RCC 7860 (cell line): ENCODE measurements at regions not wholly inside any gene's neighbourhood (a gene's known extent, or its start where the extent isn't known, plus 50 kb on each side); places are given as distances from the start of the nearest gene placed in this dataset.
A peak's percentile ranks its signal among the peaks of the same experiment; 100 is the strongest.

Source experiments
- DNase-seq: peaks from one replicate; pipeline ENCODE4 v3.0.0-alpha.2; 2015; ENCODE audit warnings: low spot score
- FAIRE-seq: peaks from 2 replicates; lab custom pipeline; 2012; peaks lifted over from hg19 to GRCh38; lab: Jason Lieb, UNC

DNA sequence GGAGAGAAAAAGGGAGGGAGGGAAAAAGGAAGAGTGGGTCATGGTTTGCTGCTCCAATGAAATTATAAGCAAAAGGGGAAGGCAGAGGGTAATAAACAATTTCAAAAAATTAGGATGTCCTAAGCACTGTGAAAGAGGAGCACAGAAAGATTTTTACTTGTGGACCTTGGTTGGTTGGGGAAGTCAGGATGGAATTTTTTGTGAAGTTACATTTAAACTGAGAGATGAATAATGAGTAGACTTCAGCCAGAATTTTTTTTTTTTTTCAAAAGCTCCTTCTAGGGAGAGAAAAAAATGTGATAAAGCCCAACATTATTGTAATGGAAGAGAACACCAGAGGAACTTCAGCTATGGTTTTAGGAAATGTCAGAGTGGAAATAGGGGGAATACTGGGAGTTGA, 515.9 kb upstream of the PAPPA start:
- no peak for DNase-seq
- no peak for FAIRE-seq

DNA sequence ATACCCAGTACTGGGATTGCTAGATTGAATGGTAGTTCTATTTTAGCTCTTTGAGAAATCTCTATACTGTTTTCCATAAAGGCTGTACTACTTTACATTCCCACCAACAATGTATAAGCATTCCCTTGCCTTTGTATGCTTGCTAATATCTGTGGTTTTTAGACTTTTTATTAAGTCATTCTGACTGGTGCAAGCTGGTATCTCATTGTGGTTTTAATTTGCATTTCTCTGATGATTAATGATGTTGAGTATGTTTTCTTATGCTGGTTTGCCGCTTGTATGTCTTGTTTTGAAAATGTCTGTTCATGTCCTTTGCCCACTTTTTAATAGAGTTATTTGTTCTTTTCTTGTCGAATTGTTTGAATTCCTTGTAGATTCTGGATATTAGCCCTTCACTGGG, 512.7 kb upstream of the PAPPA start:
- DNase-seq (peak; percentile 49), FAIRE-seq (peak; percentile 64)

DNA sequence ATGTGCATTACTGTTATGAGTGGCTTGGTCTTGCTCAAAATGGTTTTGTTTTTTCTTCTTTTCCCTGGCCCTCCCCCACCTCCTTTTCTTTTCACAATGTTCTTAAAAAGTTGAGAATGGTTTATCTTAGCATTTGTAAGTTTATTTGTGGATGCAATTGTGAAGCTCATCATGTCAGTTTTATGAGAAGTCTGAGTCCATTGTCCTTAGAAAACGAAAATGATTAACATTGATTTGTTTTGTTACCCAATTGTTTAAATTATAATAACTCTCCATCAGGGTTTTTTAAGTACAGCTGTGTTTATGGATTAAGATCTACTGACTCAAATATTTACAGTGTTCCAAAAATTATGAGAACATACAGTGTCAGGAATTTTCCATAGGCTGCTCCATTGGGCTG, 511.3 kb upstream of the PAPPA start:
- FAIRE-seq (no peak), DNase-seq (no peak)

DNA sequence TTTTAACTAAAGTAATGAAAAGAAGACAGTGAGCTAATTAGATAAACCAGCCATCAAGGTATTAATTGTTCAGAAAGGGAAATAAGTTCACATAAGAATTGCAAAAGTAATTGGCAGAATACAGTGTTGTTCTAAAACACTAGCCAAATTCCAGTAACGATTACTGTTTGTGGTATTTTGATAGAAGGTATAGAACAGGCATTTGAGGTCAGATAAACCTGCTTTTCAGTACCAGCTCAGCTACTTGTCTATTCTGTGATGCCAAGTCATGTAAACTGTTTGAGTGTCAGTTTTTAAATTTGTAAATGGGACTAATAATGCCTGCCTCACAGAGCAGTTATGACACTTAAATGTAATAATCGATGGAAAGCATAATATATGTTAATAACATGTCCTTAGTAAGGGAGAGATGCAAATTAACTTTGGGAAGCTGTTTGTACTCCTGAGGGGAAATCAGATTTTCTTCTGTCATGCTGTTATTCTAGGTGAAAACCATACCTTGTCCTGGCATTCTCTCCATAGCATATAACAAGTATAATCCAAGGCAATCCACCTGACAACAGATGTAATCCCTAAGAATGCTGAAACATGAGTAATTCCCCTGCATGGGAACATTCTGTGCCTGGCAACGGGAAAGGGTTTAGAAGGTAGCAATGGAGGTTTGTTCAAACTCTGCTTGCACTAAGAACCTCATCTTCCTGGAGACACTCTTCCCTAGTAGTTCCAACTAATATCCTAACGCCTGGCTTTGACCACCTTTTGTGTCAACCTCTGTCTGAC, 509.5 kb upstream of the PAPPA start:
- no peak for DNase-seq

DNA sequence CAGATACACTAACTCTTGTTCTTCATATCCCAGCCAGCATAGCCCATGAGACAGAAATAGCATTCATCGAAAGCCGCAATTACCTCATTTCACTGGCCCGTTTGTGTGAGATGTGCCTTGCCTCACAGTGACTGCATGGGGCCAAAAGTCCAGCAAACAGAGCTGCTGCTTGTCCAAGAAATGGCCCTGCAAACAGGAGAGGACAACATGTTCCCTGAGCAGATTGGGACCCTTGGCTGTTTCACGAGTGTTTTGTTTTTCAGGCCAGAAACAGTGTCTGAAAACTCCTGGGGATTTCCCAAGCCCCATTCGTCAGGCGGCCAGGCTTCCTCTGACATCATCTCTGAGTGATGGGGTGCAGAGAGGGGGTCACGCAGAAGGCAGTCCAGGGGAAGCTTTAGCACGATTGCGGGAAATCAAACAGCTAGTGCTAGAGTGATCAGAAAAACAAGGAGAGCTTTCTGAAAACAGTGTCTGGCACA, 503.6 kb upstream of the PAPPA start:
- DNase-seq: peak; percentile 87
- FAIRE-seq: peak; percentile 85

More for the DNA sequence above, 509.5 kb upstream of the PAPPA start:
- FAIRE-seq: no peak

DNA sequence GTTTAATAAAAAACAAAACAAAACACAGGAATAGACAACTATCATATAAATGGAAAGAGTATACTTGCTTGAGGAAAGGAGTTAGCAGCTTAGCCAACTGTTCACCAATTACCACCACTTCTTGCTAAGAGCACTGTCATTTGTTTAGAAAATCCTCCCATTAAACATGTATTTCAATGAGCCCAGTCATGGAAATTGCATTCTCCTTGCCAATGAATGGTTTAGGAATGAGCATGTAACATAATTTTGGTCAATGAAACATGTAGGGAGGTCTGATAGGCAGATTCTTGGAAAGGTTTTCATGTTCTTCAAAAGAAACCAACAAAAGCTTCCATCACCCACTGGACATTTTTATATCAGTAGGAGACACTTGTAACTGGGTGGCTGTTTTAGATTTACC, 502.8 kb upstream of the PAPPA start:
- DNase-seq (peak; percentile 48), FAIRE-seq (no peak)

DNA sequence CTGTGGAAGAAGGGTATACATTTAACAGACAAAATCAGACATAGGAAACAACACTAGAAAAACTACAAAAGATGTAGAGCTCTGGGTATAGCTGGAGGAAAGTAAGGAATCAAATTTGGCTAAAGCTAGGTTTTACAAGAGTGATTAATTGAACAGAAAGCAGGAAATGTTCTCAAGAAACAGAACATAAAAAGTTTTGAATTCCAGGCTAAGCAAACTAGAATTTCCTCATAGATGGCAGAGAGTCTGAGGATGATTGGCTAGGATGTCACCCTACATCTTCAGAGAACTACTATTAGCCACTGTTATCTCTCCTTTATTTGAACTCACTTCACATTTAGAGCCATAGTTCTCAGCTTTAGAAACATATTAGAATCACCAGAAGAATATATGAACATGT, 502.1 kb upstream of the PAPPA start:
- FAIRE-seq (no peak), DNase-seq (no peak)

DNA sequence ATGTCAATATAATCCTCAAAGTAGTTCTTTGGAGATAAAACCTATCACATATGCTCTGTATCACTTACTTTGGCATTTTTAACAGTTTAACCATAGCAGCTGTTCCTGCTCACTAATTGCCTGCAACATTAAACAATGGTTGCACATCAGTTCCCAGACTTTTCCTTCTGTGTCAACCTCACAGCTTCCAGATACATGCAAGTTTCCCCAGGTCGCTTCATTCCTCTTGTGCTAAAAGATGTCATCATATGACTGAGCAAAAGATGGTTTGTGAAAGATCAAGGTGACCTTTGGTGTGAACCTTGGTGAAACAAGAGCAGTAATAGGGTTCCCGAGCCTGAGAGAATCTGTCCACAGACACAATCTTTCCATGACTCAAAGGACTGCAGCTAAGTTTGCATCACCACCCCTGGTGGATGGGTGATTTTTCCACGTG, 500.4 kb upstream of the PAPPA start:
- no peak for DNase-seq
- no peak for FAIRE-seq

DNA sequence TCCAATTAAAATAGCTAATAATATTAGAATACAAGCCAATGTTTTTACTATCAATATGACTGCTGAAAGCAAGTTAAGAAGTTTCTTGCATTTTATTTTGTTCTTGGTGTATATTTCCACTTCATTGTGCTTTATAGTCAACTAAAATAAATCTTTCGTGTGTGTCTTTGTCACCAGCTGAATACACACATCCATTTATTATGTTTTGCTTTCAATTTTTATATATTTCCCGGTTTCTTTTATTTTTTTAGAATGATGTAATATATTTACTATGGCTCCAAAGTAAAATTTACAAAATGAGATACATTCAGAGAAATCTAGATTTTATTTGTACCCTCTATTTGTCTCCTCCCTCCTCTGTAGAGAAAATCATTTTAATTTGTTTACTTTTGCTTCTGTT, 495.9 kb upstream of the PAPPA start:
- no peak for FAIRE-seq
- DNase-seq: no peak

DNA sequence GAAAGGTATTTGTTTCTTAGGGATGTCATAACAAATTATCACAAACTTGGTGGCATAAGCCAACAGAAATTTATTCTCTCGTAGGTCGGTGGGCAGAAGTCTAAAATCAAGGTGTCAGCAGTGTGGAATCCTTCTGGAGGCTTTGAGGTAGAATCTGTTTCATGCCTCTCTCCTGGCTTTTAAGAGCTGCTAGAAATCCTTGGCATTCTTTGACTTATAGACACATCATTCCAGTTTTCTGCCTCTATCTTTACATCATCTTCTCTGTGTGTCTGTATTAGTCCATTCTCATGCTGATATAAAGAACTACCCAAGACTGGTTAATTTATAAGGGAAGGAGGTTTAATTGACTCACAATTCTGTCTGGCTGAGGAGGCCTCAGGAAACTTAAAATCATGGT, 488.1 kb upstream of the PAPPA start:
- FAIRE-seq (no peak), DNase-seq (no peak)

DNA sequence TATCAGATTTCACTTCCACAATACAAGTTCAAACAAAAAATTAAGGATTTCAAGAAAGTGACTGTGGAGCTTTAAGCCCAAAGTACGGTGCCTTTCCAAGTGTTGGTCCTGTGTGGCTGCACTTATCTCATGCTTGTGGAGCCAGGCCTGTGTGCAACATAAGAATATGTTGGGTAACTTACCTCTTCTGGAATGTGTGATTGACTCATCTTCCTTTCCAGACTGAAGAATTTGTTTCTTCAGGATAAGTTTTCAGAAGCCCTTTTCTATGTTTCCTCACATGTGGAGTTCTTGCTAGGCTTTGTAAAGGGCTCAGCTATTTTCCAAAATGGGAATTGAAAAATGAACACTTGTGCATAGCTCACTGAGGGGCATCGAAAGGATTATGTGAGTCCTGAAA, 485.1 kb upstream of the PAPPA start:
- peak; percentile 81 for FAIRE-seq

DNA sequence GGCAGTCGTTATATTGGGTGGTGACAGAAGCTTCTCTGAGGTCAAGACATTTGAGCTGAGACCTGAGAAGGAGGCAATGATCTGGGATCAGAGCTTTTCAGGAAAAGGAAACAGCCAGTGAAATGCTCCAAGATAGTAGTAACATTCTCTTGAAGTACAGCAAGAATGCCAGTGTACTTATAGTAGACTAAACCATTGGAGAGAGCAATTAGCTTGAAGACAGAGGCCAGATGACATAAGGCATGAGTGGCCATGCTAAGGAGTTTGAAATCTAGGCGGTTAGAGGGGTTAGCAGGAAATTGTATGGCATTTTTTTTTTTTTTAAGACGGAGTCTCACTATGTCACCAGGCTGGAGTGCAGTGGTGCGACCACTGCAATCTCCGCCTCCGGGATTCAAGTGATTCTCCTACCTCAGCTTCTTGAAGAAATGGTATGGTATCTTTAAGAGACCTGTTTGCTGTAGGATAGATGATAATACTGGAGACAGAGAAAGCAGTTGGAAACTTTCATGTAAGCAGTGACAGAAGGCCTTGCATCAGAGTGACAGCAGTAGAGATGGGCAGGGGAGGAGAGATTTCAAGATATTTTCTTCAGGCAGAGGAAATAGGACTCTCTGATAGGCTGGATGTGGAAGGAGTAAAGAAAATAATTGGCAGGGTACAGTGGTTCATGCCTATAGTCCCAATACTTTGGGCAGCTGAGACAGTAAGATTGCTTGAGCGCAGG, 482.2 kb upstream of the PAPPA start:
- FAIRE-seq (no peak), DNase-seq (peak; percentile 49)

More for the DNA sequence above, 485.1 kb upstream of the PAPPA start:
- peak; percentile 81 for DNase-seq

DNA sequence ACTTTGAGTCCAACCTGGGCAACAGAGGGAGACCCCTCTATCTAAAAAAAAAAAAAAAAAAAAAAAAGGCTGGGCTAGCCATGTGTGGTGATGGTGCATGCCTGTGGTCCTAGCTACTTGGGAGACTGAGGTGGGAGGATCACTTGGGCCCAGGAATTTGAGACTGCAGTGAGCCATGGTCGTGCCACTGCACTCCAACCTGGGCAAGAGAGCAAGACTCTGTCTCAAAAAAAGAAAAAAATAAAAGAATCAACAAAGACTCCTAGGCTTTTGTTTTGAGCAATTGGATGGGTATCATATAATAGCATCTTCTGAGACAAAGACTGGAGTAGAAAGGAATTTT, 481.7 kb upstream of the PAPPA start:
- no peak for FAIRE-seq

DNA sequence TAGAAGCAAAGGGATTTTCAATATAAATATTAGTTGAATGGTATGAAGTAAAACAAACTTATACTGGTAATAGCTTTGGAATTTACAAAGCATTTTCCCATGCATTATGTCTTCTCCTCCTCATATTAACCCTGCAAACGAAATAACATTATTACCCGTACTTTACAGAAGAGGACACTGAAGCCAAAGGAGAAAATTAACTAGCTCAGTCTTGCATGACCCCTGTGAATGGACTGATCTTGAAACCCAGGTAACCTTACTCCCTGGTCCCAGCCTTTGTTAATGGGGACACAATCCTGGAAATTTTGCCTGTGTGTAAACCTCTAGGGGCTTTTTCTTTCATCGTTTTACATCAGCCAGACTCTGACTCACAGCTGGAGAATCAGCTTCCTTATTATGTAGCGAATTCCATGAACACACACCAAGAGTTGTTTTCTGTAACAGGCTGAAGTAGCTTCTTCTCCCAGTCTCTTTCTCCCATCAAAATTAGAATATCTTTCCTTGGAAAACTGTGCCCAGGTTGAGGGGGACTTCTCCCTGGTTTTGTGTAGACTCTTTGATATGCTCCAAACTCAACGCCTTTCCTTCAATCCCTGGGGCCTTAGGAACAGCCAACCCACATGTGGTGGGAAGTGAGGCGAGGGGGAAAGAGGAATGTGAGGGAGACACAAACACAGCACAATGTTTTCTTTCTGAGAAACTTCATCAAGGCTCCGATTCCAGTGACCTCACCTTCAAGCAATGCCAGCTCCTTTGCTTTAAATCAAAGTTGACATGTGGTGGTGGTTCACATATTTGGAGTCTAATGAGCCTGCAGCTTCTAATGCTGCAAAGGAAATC, 480.9 kb upstream of the PAPPA start:
- FAIRE-seq: peak; percentile 98
- peak; percentile 99 for DNase-seq

More for the DNA sequence above, 481.7 kb upstream of the PAPPA start:
- DNase-seq: peak; percentile 62

DNA sequence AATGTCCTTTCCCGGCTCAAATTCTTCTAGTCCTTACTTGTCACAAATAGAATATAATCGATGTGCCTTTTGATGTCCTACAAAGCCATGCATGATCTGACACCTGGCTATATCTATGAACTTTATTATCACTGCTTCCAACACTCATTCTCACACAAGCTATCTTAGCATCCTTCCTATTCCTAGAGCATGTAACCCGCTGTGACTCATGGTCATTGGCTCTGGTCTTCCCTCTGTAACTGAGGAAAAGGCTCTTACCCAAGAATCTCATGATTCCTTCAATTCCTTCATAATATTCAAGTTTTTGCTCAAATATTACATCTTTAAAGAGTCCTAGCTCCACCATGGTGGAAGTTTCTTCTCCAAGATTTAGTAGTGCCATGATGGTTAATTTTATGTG, 480.0 kb upstream of the PAPPA start:
- no peak for FAIRE-seq
- peak; percentile 84 for DNase-seq

DNA sequence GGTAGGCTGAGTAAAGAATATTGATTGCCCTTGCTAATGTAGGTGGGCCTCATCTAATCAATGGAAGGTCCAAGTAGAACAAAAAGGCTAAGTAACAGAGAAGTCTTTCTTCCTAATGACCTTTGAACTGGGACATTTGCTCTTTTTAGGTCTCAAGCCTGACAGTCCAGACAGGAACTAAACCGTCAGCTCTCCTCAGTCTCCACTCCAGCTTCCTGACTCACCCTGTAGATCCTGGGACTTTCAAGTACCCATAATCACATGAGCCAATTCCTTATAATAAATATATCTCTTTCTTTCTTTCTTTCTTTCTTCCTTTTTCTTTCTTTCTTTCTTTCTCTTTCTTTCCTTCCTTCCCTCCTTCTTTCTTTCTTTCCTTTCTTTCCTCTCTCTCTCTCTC, 479.5 kb upstream of the PAPPA start:
- peak; percentile 52 for DNase-seq
- FAIRE-seq: peak; percentile 54

DNA sequence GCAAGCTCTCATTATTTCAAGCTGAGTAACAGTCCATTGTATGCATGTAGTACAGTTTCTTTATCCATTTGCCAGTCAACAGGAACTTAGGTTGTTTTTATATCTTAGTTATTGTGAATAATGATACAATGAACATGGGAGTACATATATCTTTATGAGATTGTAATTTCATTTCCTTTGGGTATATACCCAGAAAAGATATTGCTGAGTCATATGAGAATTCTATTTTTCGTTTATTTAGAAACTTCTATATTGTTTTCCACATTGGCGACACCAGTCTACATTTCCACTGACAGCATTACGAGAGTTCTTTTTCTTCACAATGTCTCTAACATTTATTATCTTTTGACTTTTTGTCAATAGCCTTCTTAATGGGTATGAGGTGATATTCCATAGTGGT, 477.8 kb upstream of the PAPPA start:
- DNase-seq: no peak
- no peak for FAIRE-seq

DNA sequence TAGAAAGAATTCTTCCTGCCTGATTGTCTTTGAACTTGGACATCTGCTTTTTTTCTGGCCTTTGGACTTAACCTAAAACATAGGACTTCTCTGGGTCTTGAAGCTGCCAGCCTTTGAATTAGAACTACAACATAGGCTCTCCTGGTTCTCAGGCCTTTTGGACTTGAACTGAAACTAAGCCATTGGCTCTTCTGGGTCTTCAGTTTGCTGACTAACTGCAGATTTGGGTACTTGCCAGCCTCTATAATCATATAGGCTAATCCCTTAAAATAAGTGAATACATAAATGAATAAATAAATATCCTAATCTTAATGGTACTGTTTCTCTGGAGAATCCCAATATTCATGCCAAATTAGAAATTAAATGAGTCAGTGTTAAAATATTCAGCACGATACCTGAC, 473.4 kb upstream of the PAPPA start:
- no peak for DNase-seq
- FAIRE-seq: no peak

DNA sequence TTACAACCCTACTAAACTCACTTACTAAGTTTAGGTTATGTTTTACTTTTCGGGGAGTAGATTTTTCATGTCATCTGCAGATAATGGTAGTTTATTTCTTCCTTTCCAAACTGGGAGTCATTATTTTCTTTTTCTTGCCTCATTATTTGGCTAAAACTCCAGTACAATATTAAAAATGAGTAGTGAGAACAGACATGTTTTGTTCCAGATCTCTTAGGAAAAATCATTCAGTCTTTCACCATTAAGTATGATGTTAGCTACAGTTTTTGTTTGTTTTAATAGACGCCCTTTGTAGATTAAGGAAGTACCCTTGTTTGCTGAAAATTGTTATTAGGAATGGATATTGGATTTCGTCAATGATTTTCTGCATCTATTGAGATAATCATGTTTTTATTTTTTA, 472.0 kb upstream of the PAPPA start:
- FAIRE-seq (no peak), DNase-seq (no peak)

DNA sequence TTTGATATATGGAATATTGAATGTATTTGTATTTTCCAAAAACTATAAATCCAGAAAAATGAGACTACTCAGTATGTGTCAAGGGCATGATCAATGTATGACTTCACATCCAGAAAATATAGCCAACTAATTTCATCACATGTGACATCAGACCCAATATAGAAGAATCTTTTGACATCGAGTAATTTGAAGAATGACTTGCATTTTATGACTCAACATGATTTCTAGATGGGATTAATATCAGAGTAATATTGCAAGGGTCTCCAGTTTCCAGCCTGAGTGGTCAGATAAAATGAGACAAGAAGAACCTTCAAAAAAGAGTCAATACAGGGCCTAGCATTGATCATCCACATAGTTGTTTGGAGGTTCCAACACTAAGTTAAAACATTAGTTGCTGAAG, 467.5 kb upstream of the PAPPA start:
- DNase-seq (no peak), FAIRE-seq (no peak)

DNA sequence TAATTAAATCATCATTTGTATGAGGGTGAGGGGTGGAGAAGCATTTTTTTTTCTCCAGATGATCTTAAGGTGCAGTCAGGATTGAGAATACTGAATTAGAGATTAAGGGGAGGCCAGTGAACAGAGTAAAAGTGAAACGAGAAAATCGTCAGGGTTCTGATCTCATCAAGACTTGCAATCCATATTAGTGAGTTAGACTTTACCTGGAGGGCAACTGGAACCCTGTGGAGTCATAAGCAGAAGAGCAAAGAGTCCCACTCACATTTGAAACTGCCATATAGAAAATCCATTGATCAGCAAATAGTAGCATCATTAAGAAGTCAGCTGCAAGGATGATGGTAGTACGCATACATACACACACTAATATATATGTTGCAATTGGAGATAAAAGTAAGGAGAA, 466.2 kb upstream of the PAPPA start:
- no peak for FAIRE-seq
- DNase-seq: no peak
